ENCODE measurements at regions not wholly inside any gene's neighbourhood (a gene's known extent, or its start where the extent isn't known, plus 50 kb on each side); places are given as distances from the start of the nearest gene placed in this dataset.

- no peaks in the 10 kb centered on the region for H3K4me1 ChIP-seq (ENCODE audit: control insufficient read depth in 3 of 3, insufficient read depth in 3 of 3, low read length in 3 of 3)
- H3K4me3 ChIP-seq (ENCODE audit: low read length in 3 of 3), result no peak overlapping the region
- H3K27me3 ChIP-seq (ENCODE audit: control insufficient read depth in 3 of 3, insufficient read depth in 3 of 3, low read length in 3 of 3), result no peaks in the 10 kb centered on the region
- no peak overlapping the region for H3K27ac ChIP-seq (ENCODE audit: low read depth, low read length)
- peaks cover 0 to 4% (median 0%) of the 10 kb centered on the region in 3 donors for H3K9me3 ChIP-seq (ENCODE audit: control insufficient read depth in 3 of 3, low read length in 3 of 3)
- no peaks in the 10 kb centered on the region for H3K36me3 ChIP-seq (ENCODE audit: control insufficient read depth in 3 of 3, insufficient read depth in 3 of 3, low read length in 3 of 3)
- no peak overlapping the region for H3K9ac ChIP-seq (ENCODE audit: low read depth in 1 of 3, low read length in 3 of 3)
Measured at GRCh38 chr2:120834206-120834605, 98.5 kb downstream of the GLI2 start.

- Histone ChIP-seq H3K27ac (ENCODE audit: low read depth, low read length) (no peak overlapping the region), H3K27me3 (ENCODE audit: control insufficient read depth in 3 of 3, insufficient read depth in 3 of 3, low read length in 3 of 3) (no peaks in the 10 kb centered on the region), H3K9ac (ENCODE audit: low read depth in 1 of 3, low read length in 3 of 3) (no peak overlapping the region), H3K4me3 (ENCODE audit: low read length in 3 of 3) (no peak overlapping the region), H3K4me1 (ENCODE audit: control insufficient read depth in 3 of 3, insufficient read depth in 3 of 3, low read length in 3 of 3) (no peaks in the 10 kb centered on the region), H3K36me3 (ENCODE audit: control insufficient read depth in 3 of 3, insufficient read depth in 3 of 3, low read length in 3 of 3) (no peaks in the 10 kb centered on the region), H3K9me3 (ENCODE audit: control insufficient read depth in 3 of 3, low read length in 3 of 3) (peaks cover 0 to 4% (median 0%) of the 10 kb centered on the region in 3 donors)
Measured at GRCh38 chr2:120836281-120836680, 100.6 kb downstream of the GLI2 start.

GRCh38 chr2:120840795-120841487 lies 105.3 kb downstream of the GLI2 start:
- Histone ChIP-seq H3K36me3 (ENCODE audit: control insufficient read depth in 3 of 3, insufficient read depth in 3 of 3, low read length in 3 of 3) (no peaks in the 10 kb centered on the region), H3K27ac (ENCODE audit: low read depth, low read length) (no peak overlapping the region), H3K4me1 (ENCODE audit: control insufficient read depth in 3 of 3, insufficient read depth in 3 of 3, low read length in 3 of 3) (peaks cover 0 to 4% (median 2%) of the 10 kb centered on the region in 3 donors), H3K27me3 (ENCODE audit: control insufficient read depth in 3 of 3, insufficient read depth in 3 of 3, low read length in 3 of 3) (no peaks in the 10 kb centered on the region), H3K9me3 (ENCODE audit: control insufficient read depth in 3 of 3, low read length in 3 of 3) (peaks cover 0 to 4% (median 0%) of the 10 kb centered on the region in 3 donors), H3K4me3 (ENCODE audit: low read length in 3 of 3) (no peak overlapping the region), H3K9ac (ENCODE audit: low read depth in 1 of 3, low read length in 3 of 3) (no peak overlapping the region)

- Histone ChIP-seq H3K27me3 (ENCODE audit: control insufficient read depth in 3 of 3, insufficient read depth in 3 of 3, low read length in 3 of 3) (no peaks in the 10 kb centered on the region), H3K9me3 (ENCODE audit: control insufficient read depth in 3 of 3, low read length in 3 of 3) (peaks cover 0 to 4% (median 0%) of the 10 kb centered on the region in 3 donors), H3K9ac (ENCODE audit: low read depth in 1 of 3, low read length in 3 of 3) (no peak overlapping the region), H3K27ac (ENCODE audit: low read depth, low read length) (no peak overlapping the region), H3K4me1 (ENCODE audit: control insufficient read depth in 3 of 3, insufficient read depth in 3 of 3, low read length in 3 of 3) (peaks cover 0 to 4% (median 2%) of the 10 kb centered on the region in 3 donors), H3K36me3 (ENCODE audit: control insufficient read depth in 3 of 3, insufficient read depth in 3 of 3, low read length in 3 of 3) (no peaks in the 10 kb centered on the region), H3K4me3 (ENCODE audit: low read length in 3 of 3) (no peak overlapping the region)
Measured at GRCh38 chr2:120842456-120843439, 107.1 kb downstream of the GLI2 start.

- Histone ChIP-seq H3K4me1 (ENCODE audit: control insufficient read depth in 3 of 3, insufficient read depth in 3 of 3, low read length in 3 of 3) (peaks cover 0 to 4% (median 2%) of the 10 kb centered on the region in 3 donors), H3K27me3 (ENCODE audit: control insufficient read depth in 3 of 3, insufficient read depth in 3 of 3, low read length in 3 of 3) (no peaks in the 10 kb centered on the region), H3K9ac (ENCODE audit: low read depth in 1 of 3, low read length in 3 of 3) (no peak overlapping the region), H3K4me3 (ENCODE audit: low read length in 3 of 3) (no peak overlapping the region), H3K27ac (ENCODE audit: low read depth, low read length) (no peak overlapping the region), H3K36me3 (ENCODE audit: control insufficient read depth in 3 of 3, insufficient read depth in 3 of 3, low read length in 3 of 3) (no peaks in the 10 kb centered on the region), H3K9me3 (ENCODE audit: control insufficient read depth in 3 of 3, low read length in 3 of 3) (peaks cover 0 to 3% (median 0%) of the 10 kb centered on the region in 3 donors)
Measured at GRCh38 chr2:120844070-120844738, 108.5 kb downstream of the GLI2 start.

- no peak overlapping the region for H3K9ac ChIP-seq (ENCODE audit: low read depth in 1 of 3, low read length in 3 of 3)
- no peak overlapping the region for H3K27ac ChIP-seq (ENCODE audit: low read depth, low read length)
- no peaks in the 10 kb centered on the region for H3K36me3 ChIP-seq (ENCODE audit: control insufficient read depth in 3 of 3, insufficient read depth in 3 of 3, low read length in 3 of 3)
- peaks cover 0 to 4% (median 2%) of the 10 kb centered on the region in 3 donors for H3K4me1 ChIP-seq (ENCODE audit: control insufficient read depth in 3 of 3, insufficient read depth in 3 of 3, low read length in 3 of 3)
- no peak overlapping the region for H3K4me3 ChIP-seq (ENCODE audit: low read length in 3 of 3)
- H3K9me3 ChIP-seq (ENCODE audit: control insufficient read depth in 3 of 3, low read length in 3 of 3), result peaks cover 0 to 3% (median 3%) of the 10 kb centered on the region in 3 donors
- no peaks in the 10 kb centered on the region for H3K27me3 ChIP-seq (ENCODE audit: control insufficient read depth in 3 of 3, insufficient read depth in 3 of 3, low read length in 3 of 3)
Measured at GRCh38 chr2:120845277-120845676, 109.6 kb downstream of the GLI2 start.

GRCh38 chr2:120846406-120847095 lies 110.9 kb downstream of the GLI2 start:
- no peak overlapping the region for H3K27ac ChIP-seq (ENCODE audit: low read depth, low read length)
- H3K9me3 ChIP-seq (ENCODE audit: control insufficient read depth in 3 of 3, low read length in 3 of 3), result peaks cover 0 to 3% (median 3%) of the 10 kb centered on the region in 3 donors
- no peaks in the 10 kb centered on the region for H3K36me3 ChIP-seq (ENCODE audit: control insufficient read depth in 3 of 3, insufficient read depth in 3 of 3, low read length in 3 of 3)
- no peak overlapping the region for H3K9ac ChIP-seq (ENCODE audit: low read depth in 1 of 3, low read length in 3 of 3)
- no peak overlapping the region for H3K4me3 ChIP-seq (ENCODE audit: low read length in 3 of 3)
- H3K27me3 ChIP-seq (ENCODE audit: control insufficient read depth in 3 of 3, insufficient read depth in 3 of 3, low read length in 3 of 3), result no peaks in the 10 kb centered on the region
- peaks cover 0 to 4% (median 2%) of the 10 kb centered on the region in 3 donors for H3K4me1 ChIP-seq (ENCODE audit: control insufficient read depth in 3 of 3, insufficient read depth in 3 of 3, low read length in 3 of 3)

- peaks cover 0 to 4% (median 2%) of the 10 kb centered on the region in 3 donors for H3K4me1 ChIP-seq (ENCODE audit: control insufficient read depth in 3 of 3, insufficient read depth in 3 of 3, low read length in 3 of 3)
- H3K36me3 ChIP-seq (ENCODE audit: control insufficient read depth in 3 of 3, insufficient read depth in 3 of 3, low read length in 3 of 3), result no peaks in the 10 kb centered on the region
- H3K27ac ChIP-seq (ENCODE audit: low read depth, low read length), result no peak overlapping the region
- no peaks in the 10 kb centered on the region for H3K27me3 ChIP-seq (ENCODE audit: control insufficient read depth in 3 of 3, insufficient read depth in 3 of 3, low read length in 3 of 3)
- H3K9me3 ChIP-seq (ENCODE audit: control insufficient read depth in 3 of 3, low read length in 3 of 3), result peaks cover 0 to 3% (median 3%) of the 10 kb centered on the region in 3 donors
- no peak overlapping the region for H3K9ac ChIP-seq (ENCODE audit: low read depth in 1 of 3, low read length in 3 of 3)
- no peak overlapping the region for H3K4me3 ChIP-seq (ENCODE audit: low read length in 3 of 3)
Measured at GRCh38 chr2:120847700-120848321, 112.1 kb downstream of the GLI2 start.

- H3K4me1 ChIP-seq (ENCODE audit: control insufficient read depth in 3 of 3, insufficient read depth in 3 of 3, low read length in 3 of 3), result peaks cover 0 to 4% (median 2%) of the 10 kb centered on the region in 3 donors
- no peaks in the 10 kb centered on the region for H3K27me3 ChIP-seq (ENCODE audit: control insufficient read depth in 3 of 3, insufficient read depth in 3 of 3, low read length in 3 of 3)
- H3K36me3 ChIP-seq (ENCODE audit: control insufficient read depth in 3 of 3, insufficient read depth in 3 of 3, low read length in 3 of 3), result no peaks in the 10 kb centered on the region
- no peak overlapping the region for H3K4me3 ChIP-seq (ENCODE audit: low read length in 3 of 3)
- H3K9ac ChIP-seq (ENCODE audit: low read depth in 1 of 3, low read length in 3 of 3), result no peak overlapping the region
- H3K27ac ChIP-seq (ENCODE audit: low read depth, low read length), result no peak overlapping the region
- peaks cover 0 to 3% (median 3%) of the 10 kb centered on the region in 3 donors for H3K9me3 ChIP-seq (ENCODE audit: control insufficient read depth in 3 of 3, low read length in 3 of 3)
Measured at GRCh38 chr2:120849278-120849677, 113.6 kb downstream of the GLI2 start.

Measured in skeletal muscle tissue (tissue), 3 donors.